Kidney (tissue), 13 donors: ENCODE measurements at regions not wholly inside any gene's neighbourhood (a gene's known extent, or its start where the extent isn't known, plus 50 kb on each side); places are given as distances from the start of the nearest gene placed in this dataset.

ENCODE experiments used
- DNase-seq, 5 donors: peaks; one replicate each; pipeline ENCODE4 v3.0.0-alpha.2; 2013 to 2020
- FAIRE-seq: peaks from 2 replicates; lab custom pipeline; 2012; peaks lifted over from hg19 to GRCh38; lab: Jason Lieb, UNC
- H3K27ac ChIP-seq, 2 donors: one replicate each; pipeline ENCODE4 v1.7.0; 2013; ENCODE audit warnings: low read depth in 2 of 2, low read length in 2 of 2, inconsistent platforms in 1 of 2
- H3K27me3 ChIP-seq: one replicate; pipeline ENCODE4 v1.7.1; 2013; ENCODE audit warnings: low read length, inconsistent platforms; ENCODE audit not compliant: control insufficient read depth, insufficient read depth
- H3K36me3 ChIP-seq, 3 donors: one replicate each; pipeline versions ENCODE4 v1.7.0 to v1.7.1; 2013; ENCODE audit warnings: low read length in 3 of 3, control low read depth in 1 of 3, inconsistent platforms in 1 of 3; ENCODE audit not compliant: insufficient read depth in 3 of 3, control insufficient read depth in 2 of 3
- H3K4me1 ChIP-seq, 3 donors: one replicate each; pipeline versions ENCODE4 v1.7.0 to v1.7.1; 2013; ENCODE audit warnings: low read length in 3 of 3, inconsistent platforms in 1 of 3, low read depth in 1 of 3; ENCODE audit not compliant: control insufficient read depth in 2 of 3, insufficient read depth in 2 of 3
- H3K4me3 ChIP-seq, 3 donors: one replicate each; pipeline versions ENCODE4 v1.7.0 to v1.8.1; 2013; ENCODE audit warnings: low read length in 3 of 3, control low read depth in 1 of 3, inconsistent platforms in 1 of 3
- H3K9ac ChIP-seq, 3 donors: one replicate each; pipeline versions ENCODE4 v1.7.0 to v1.7.1; 2013; ENCODE audit warnings: low read length in 3 of 3, control low read depth in 1 of 3, inconsistent platforms in 1 of 3
- H3K9me3 ChIP-seq, 3 donors: one replicate each; pipeline versions ENCODE4 v1.7.0 to v1.7.1; 2013; ENCODE audit warnings: low read length in 3 of 3, control low read depth in 1 of 3, inconsistent platforms in 1 of 3; ENCODE audit not compliant: control insufficient read depth in 2 of 3, insufficient read depth in 1 of 3
- CTCF ChIP-seq: IDR thresholded peaks from 3 replicates; pipeline ENCODE4 v1.5.1; 2012; ENCODE audit warnings: mild to moderate bottlenecking, moderate library complexity, borderline replicate concordance; ENCODE audit not compliant: insufficient read depth; ENCODE audit errors: extremely low read depth
- intact Hi-C: fragments of 100-400 bp; cut with DNase I; formaldehyde crosslinking; loops from one replicate; pipeline ENCODE4 v1.11.1; 2022
- donor health status: control.
- donor health status: control.
- donor health status: control.
- donor health status: control.
- donor health status: control.
- donor health status: DM: yes; HTN: yes; CAD: no.
- donor health status: Normal renal cell carcinoma (clear cell type).

GRCh38 chr11:103735497-103736032 is 300.9 kb upstream of the DDI1 start:
- Histone ChIP-seq H3K27me3 (no peaks in the 10 kb centered on the region), H3K9ac (no peak overlapping the region), H3K36me3 (no peaks in the 10 kb centered on the region), H3K9me3 (no peaks in the 10 kb centered on the region), H3K4me3 (no peak overlapping the region), H3K27ac (no peak overlapping the region), H3K4me1 (no peaks in the 10 kb centered on the region)
- no peak for TF ChIP-seq CTCF
- FAIRE-seq (no peak), DNase-seq (no peak)
- intact Hi-C loops, result no loop called here

GRCh38 chr11:103736315-103737036 is 300.0 kb upstream of the DDI1 start:
- no peaks in the 10 kb centered on the region for H3K9me3 ChIP-seq
- no peaks in the 10 kb centered on the region for H3K4me1 ChIP-seq
- TF ChIP-seq CTCF, result no peak
- FAIRE-seq, result no peak
- no peak overlapping the region for H3K9ac ChIP-seq
- DNase-seq, result no peak
- no peak overlapping the region for H3K27ac ChIP-seq
- H3K4me3 ChIP-seq, result no peak overlapping the region
- intact Hi-C loops, result no loop called here
- H3K27me3 ChIP-seq, result no peaks in the 10 kb centered on the region
- no peaks in the 10 kb centered on the region for H3K36me3 ChIP-seq

- H3K27ac ChIP-seq, result no peak overlapping the region
- intact Hi-C loops, result no loop called here
- H3K9ac ChIP-seq, result no peak overlapping the region
- no peak overlapping the region for H3K4me3 ChIP-seq
- no peak for FAIRE-seq
- no peaks in the 10 kb centered on the region for H3K4me1 ChIP-seq
- no peak for TF ChIP-seq CTCF
- H3K27me3 ChIP-seq, result no peaks in the 10 kb centered on the region
- no peaks in the 10 kb centered on the region for H3K9me3 ChIP-seq
- no peak for DNase-seq
- H3K36me3 ChIP-seq, result no peaks in the 10 kb centered on the region
These were observed 299.3 kb upstream of the DDI1 start for GRCh38 chr11:103737037-103737622.
